HEK293 (cell line): ENCODE measurements at regions not wholly inside any gene's neighbourhood (a gene's known extent, or its start where the extent isn't known, plus 50 kb on each side); places are given as distances from the start of the nearest gene placed in this dataset.
"Not testable (repeated sequence)": the region's sequence is repeated elsewhere in the genome, so short reads cannot be mapped to it uniquely, and the experiment has no call there.

Experiments used
- CTCF ChIA-PET: fragments of 350-600 bp; formaldehyde crosslinking; extraction: SDS; loops from one replicate; lab custom pipeline; 2021; ENCODE audit warnings: antibody characterized with exemption; lab: Yijun Ruan, JAX
- POLR2A ChIA-PET: fragments of 300-600 bp; formaldehyde crosslinking; extraction: SDS; loops from one replicate; lab custom pipeline; 2020; ENCODE audit warnings: antibody characterized with exemption, inconsistent platforms; lab: Yijun Ruan, JAX
- H3K27ac ChIP-seq: fragments of 200-500 bp; sonication (Bioruptor generic); 2 replicates; pipeline ENCODE4 v1.5.1; 2014; ENCODE audit warnings: low read depth, low read length, control low read depth, inconsistent platforms; ENCODE audit errors: extremely low read depth
- H3K36me3 ChIP-seq, 2 experiments: fragments of 200-500 bp in 1 of 2; sonication (Bioruptor generic) in 1 of 2; 1 replicate in 1 of 2; 2 replicates in 1 of 2; pipeline ENCODE4 v1.5.1; 2014 to 2017; ENCODE audit warnings: inconsistent platforms in 2 of 2, low read length in 2 of 2; ENCODE audit not compliant: control insufficient read depth in 2 of 2, insufficient read depth in 1 of 2
- H3K4me1 ChIP-seq: fragments of 200-500 bp; sonication (Bioruptor generic); 2 replicates; pipeline ENCODE4 v1.5.1; 2014; ENCODE audit warnings: mild to moderate bottlenecking, low read length, inconsistent platforms; ENCODE audit not compliant: control insufficient read depth, insufficient read depth
- H3K4me3 ChIP-seq: 2 replicates; pipeline ENCODE4 v1.5.1; 2011; ENCODE audit warnings: low read depth, mild to moderate bottlenecking, control low read depth, low read length, moderate library complexity
- H3K9me3 ChIP-seq: fragments of 200-500 bp; sonication (Bioruptor generic); 2 replicates; pipeline ENCODE4 v1.5.1; 2014; ENCODE audit warnings: low read depth, low read length, inconsistent platforms; ENCODE audit not compliant: control insufficient read depth, insufficient read depth
- EGR2 ChIP-seq: fragments of 450-650 bp; formaldehyde crosslinking; IDR thresholded peaks from 2 replicates; pipeline ENCODE4 v1.5.1; 2016; ENCODE audit warnings: low read depth, missing biosample characterization, missing genetic modification characterization
- KLF1 ChIP-seq: fragments of 450-650 bp; formaldehyde crosslinking; IDR thresholded peaks from 2 replicates; pipeline ENCODE4 v1.5.1; 2016; ENCODE audit warnings: missing biosample characterization, missing genetic modification characterization
- ZFP3 ChIP-seq: fragments of 450-650 bp; formaldehyde crosslinking; IDR thresholded peaks from 2 replicates; pipeline ENCODE4 v1.5.1; 2016; ENCODE audit warnings: low read depth, missing biosample characterization, missing genetic modification characterization
- ZNF132 ChIP-seq: fragments of 450-650 bp; formaldehyde crosslinking; IDR thresholded peaks from 2 replicates; pipeline ENCODE4 v1.5.1; 2017; ENCODE audit warnings: missing biosample characterization, missing genetic modification characterization, borderline replicate concordance
- ZNF23 ChIP-seq: fragments of 450-650 bp; formaldehyde crosslinking; IDR thresholded peaks from 2 replicates; pipeline ENCODE4 v1.5.1; 2016; ENCODE audit warnings: missing biosample characterization, missing genetic modification characterization, borderline replicate concordance
- ZNF518A ChIP-seq: fragments of 450-650 bp; formaldehyde crosslinking; conservative IDR thresholded peaks from 2 replicates; pipeline ENCODE4 v1.5.1; 2016; ENCODE audit warnings: low read depth, missing biosample characterization, missing genetic modification characterization
- ZNF677 ChIP-seq: fragments of 450-650 bp; IDR thresholded peaks from 2 replicates; pipeline ENCODE4 v1.5.0; 2018; ENCODE audit warnings: missing biosample characterization, mild to moderate bottlenecking, missing genetic modification characterization, moderate library complexity
- ZNF692 ChIP-seq: fragments of 450-650 bp; formaldehyde crosslinking; IDR thresholded peaks from 2 replicates; pipeline ENCODE4 v1.5.1; 2016; ENCODE audit warnings: missing biosample characterization, missing genetic modification characterization
- ZSCAN30 ChIP-seq: fragments of 450-650 bp; IDR thresholded peaks from 2 replicates; pipeline ENCODE4 v1.5.1; 2018; ENCODE audit warnings: missing biosample characterization, mild to moderate bottlenecking, missing genetic modification characterization, moderate library complexity
- TF ChIP-seq, protein P1 (sequence below): fragments of 450-650 bp; formaldehyde crosslinking; IDR thresholded peaks from 2 replicates; pipeline ENCODE4 v1.5.1; 2017; ENCODE audit warnings: missing biosample characterization, missing genetic modification characterization
- TF ChIP-seq, protein P2 (sequence below): fragments of 450-650 bp; IDR thresholded peaks from 2 replicates; pipeline ENCODE4 v1.5.1; 2018; ENCODE audit warnings: missing biosample characterization, missing genetic modification characterization

GRCh38 chr2:228516019-228516418 is 334.5 kb upstream of the SPHKAP start:
- Histone ChIP-seq H3K4me1 (no peaks in the 10 kb centered on the region), H3K9me3 (no peaks in the 10 kb centered on the region), H3K27ac (no peak overlapping the region), H3K36me3 (no peaks in the 10 kb centered on the region), H3K4me3 (no peak overlapping the region)
- TF ChIP-seq, protein P1, sequence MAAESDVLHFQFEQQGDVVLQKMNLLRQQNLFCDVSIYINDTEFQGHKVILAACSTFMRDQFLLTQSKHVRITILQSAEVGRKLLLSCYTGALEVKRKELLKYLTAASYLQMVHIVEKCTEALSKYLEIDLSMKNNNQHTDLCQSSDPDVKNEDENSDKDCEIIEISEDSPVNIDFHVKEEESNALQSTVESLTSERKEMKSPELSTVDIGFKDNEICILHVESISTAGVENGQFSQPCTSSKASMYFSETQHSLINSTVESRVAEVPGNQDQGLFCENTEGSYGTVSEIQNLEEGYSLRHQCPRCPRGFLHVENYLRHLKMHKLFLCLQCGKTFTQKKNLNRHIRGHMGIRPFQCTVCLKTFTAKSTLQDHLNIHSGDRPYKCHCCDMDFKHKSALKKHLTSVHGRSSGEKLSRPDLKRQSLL = no peak
- TF ChIP-seq ZNF518A (tag by site-specific recombination) (no peak), ZNF677 (tag by site-specific recombination) (no peak), ZFP3 (no peak), ZSCAN30 (tag by site-specific recombination) (no peak), EGR2 (tag by site-specific recombination) (no peak), ZNF692 (tag by site-specific recombination) (no peak), KLF1 (no peak)
- TF ChIP-seq, protein P2, sequence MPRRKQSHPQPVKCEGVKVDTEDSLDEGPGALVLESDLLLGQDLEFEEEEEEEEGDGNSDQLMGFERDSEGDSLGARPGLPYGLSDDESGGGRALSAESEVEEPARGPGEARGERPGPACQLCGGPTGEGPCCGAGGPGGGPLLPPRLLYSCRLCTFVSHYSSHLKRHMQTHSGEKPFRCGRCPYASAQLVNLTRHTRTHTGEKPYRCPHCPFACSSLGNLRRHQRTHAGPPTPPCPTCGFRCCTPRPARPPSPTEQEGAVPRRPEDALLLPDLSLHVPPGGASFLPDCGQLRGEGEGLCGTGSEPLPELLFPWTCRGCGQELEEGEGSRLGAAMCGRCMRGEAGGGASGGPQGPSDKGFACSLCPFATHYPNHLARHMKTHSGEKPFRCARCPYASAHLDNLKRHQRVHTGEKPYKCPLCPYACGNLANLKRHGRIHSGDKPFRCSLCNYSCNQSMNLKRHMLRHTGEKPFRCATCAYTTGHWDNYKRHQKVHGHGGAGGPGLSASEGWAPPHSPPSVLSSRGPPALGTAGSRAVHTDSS = no peak
- CTCF ChIA-PET = interaction anchor here (0.9 kb wide), 1 partner anchor 9 kb away, joined by 3 read pairs; no protein-coding TSS in a partner anchor
- POLR2A ChIA-PET = no interaction called here

- H3K4me3 ChIP-seq, H3K9me3 ChIP-seq, POLR2A ChIA-PET, H3K4me1 ChIP-seq, H3K36me3 ChIP-seq, H3K27ac ChIP-seq: not testable (repeated sequence)
- CTCF ChIA-PET = interaction anchor here (0.6 kb wide), 1 partner anchor 111 kb away, joined by 3 read pairs; no protein-coding TSS in a partner anchor
Observed at GRCh38 chr2:228513480-228513879, 332.0 kb upstream of the SPHKAP start.

GRCh38 chr2:228509021-228509420 is 327.5 kb upstream of the SPHKAP start:
- Histone ChIP-seq H3K27ac (no peak overlapping the region), H3K4me3 (no peak overlapping the region), H3K9me3 (no peaks in the 10 kb centered on the region), H3K4me1 (no peaks in the 10 kb centered on the region), H3K36me3 (no peaks in the 10 kb centered on the region)
- ChIA-PET POLR2A (no interaction called here), CTCF (interaction anchor here (0.7 kb wide), 1 partner anchor 666 kb away, joined by 3 read pairs; no protein-coding TSS in a partner anchor)
- TF ChIP-seq ZNF23 (no peak), ZNF132 (no peak)
